ENCODE measurements at regions not wholly inside any gene's neighbourhood (a gene's known extent, or its start where the extent isn't known, plus 50 kb on each side); places are given as distances from the start of the nearest gene placed in this dataset.

- TF ChIP-seq CTCF (conservative IDR thresholded peaks at IDR 0.05; ENCODE audit: low read depth, low read length) = no peak
- TF ChIP-seq EZH2 (IDR thresholded peaks at IDR 0.05; ENCODE audit: borderline replicate concordance, low read depth, low read length, poor library complexity, severe bottlenecking) = no peak
These were observed 921.5 kb downstream of the TYW1 start for GRCh38 chr7:67918158-67918557.

All from A673 (cell line).